B cell (primary cell): ENCODE measurements at regions not wholly inside any gene's neighbourhood (a gene's known extent, or its start where the extent isn't known, plus 50 kb on each side); places are given as distances from the start of the nearest gene placed in this dataset.

Experiments used
- ATAC-seq: fragments of 200-7000 bp; cut with Tn5 transposase; one replicate; pipeline ENCODE4 v1.10.0; 2021; ENCODE audit warnings: low read depth, mild to moderate bottlenecking, moderate number of reproducible peaks, moderate library complexity
- CTCF ChIA-PET: fragments of 350-600 bp; sonication (Branson Sonifier 250); formaldehyde crosslinking; loops from one replicate; lab custom pipeline; 2021; ENCODE audit warnings: antibody characterized with exemption, inconsistent platforms; lab: Charles Lee
- POLR2A ChIA-PET: fragments of 350-600 bp; sonication (Branson Sonifier 250); formaldehyde crosslinking; loops from one replicate; lab custom pipeline; 2021; ENCODE audit warnings: antibody characterized with exemption; lab: Charles Lee
- DNase-seq: peaks from one replicate; pipeline ENCODE4 v3.0.0; 2013
- H2AFZ ChIP-seq: 2 replicates; pipeline ENCODE4 v1.6.1; 2012; ENCODE audit warnings: mild to moderate bottlenecking, low read depth, low read length; ENCODE audit not compliant: insufficient read depth, poor library complexity, severe bottlenecking
- H3K27ac ChIP-seq, 2 donors: 1 replicate in 1 of 2; 2 replicates in 1 of 2; pipeline ENCODE4 v1.5.1; 2012 to 2013; ENCODE audit warnings: low read length in 2 of 2, mild to moderate bottlenecking in 2 of 2, moderate library complexity in 1 of 2
- H3K27me3 ChIP-seq, 4 experiments: fragments of 200-600 bp in 1 of 4; sonication (generic) in 1 of 4; replicated peaks in 1 of 4; 1 replicate in 2 of 4; 2 replicates in 2 of 4; pipeline versions ENCODE4 v1.6.1 to v1.7.0; 2013 to 2016; ENCODE audit warnings: low read length in 3 of 4, mild to moderate bottlenecking in 2 of 4, mixed read lengths in 1 of 4, moderate library complexity in 1 of 4; ENCODE audit not compliant: insufficient read depth in 4 of 4, control insufficient read depth in 3 of 4; ENCODE audit errors: control extremely low read depth in 1 of 4
- H3K36me3 ChIP-seq, 2 experiments: replicated peaks in 1 of 2; 1 replicate in 1 of 2; 2 replicates in 1 of 2; pipeline versions ENCODE4 v1.6.1 to v1.7.1; 2013; ENCODE audit warnings: low read length in 1 of 2; ENCODE audit not compliant: insufficient read depth in 2 of 2, control insufficient read depth in 1 of 2; ENCODE audit errors: control extremely low read depth in 1 of 2, extremely low read depth in 1 of 2
- H3K4me1 ChIP-seq, 2 donors: fragments of 200-600 bp in 1 of 2; sonication (generic) in 1 of 2; 1 replicate in 1 of 2; 2 replicates in 1 of 2; pipeline versions ENCODE4 v1.5.1 to v1.6.1; 2013 to 2017; ENCODE audit warnings: low read length in 2 of 2; ENCODE audit not compliant: control insufficient read depth in 2 of 2, insufficient read depth in 2 of 2
- H3K4me2 ChIP-seq: replicated peaks from 2 replicates; pipeline ENCODE3; 2012; ENCODE audit warnings: mild to moderate bottlenecking, low read depth, low read length; ENCODE audit not compliant: poor library complexity, severe bottlenecking
- H3K4me3 ChIP-seq, 5 experiments: fragments of 200-600 bp in 1 of 5; sonication (generic) in 1 of 5; 1 replicate in 3 of 5; 2 replicates in 2 of 5; pipeline versions ENCODE4 v1.5.1 to v1.7.0; 2011 to 2016; ENCODE audit warnings: low read length in 4 of 5, mild to moderate bottlenecking in 4 of 5, low read depth in 2 of 5, control low read depth in 1 of 5, moderate library complexity in 1 of 5; ENCODE audit not compliant: insufficient read depth in 1 of 5; ENCODE audit errors: control extremely low read depth in 1 of 5, extremely low read depth in 1 of 5
- H3K79me2 ChIP-seq: fragments of 200-600 bp; sonication (generic); one replicate; pipeline ENCODE4 v1.6.0; 2016; ENCODE audit warnings: low read length; ENCODE audit not compliant: control insufficient read depth, insufficient read depth
- H3K9ac ChIP-seq: fragments of 200-600 bp; sonication (generic); 2 replicates; pipeline ENCODE4 v1.6.1; 2017; ENCODE audit warnings: mild to moderate bottlenecking, low read length, moderate library complexity
- H3K9me3 ChIP-seq, 3 donors: one replicate each; pipeline versions ENCODE4 v1.6.1 to v1.7.1; 2013; ENCODE audit warnings: low read length in 2 of 3; ENCODE audit not compliant: control insufficient read depth in 2 of 3, insufficient read depth in 1 of 3; ENCODE audit errors: control extremely low read depth in 1 of 3
- H4K20me1 ChIP-seq: 2 replicates; pipeline ENCODE4 v1.6.0; 2012; ENCODE audit warnings: mild to moderate bottlenecking, low read length; ENCODE audit not compliant: insufficient read depth, control insufficient read depth, poor library complexity, severe bottlenecking
- H3K27ac Mint-ChIP-seq: one replicate; pipeline ENCODE4 v1.8.0; 2021; ENCODE audit warnings: mixed read lengths
- H3K27me3 Mint-ChIP-seq: one replicate; pipeline ENCODE4 v1.8.0; 2021; ENCODE audit warnings: mixed read lengths
- H3K4me1 Mint-ChIP-seq: one replicate; pipeline ENCODE4 v1.8.0; 2021; ENCODE audit warnings: mixed read lengths
- H3K4me3 Mint-ChIP-seq: one replicate; pipeline ENCODE4 v1.8.0; 2021; ENCODE audit warnings: mixed read lengths
- H3K9me3 Mint-ChIP-seq: one replicate; pipeline ENCODE4 v1.8.0; 2022; ENCODE audit warnings: mixed read lengths; ENCODE audit not compliant: insufficient read depth
- CTCF ChIP-seq: fragments of 200-600 bp; IDR thresholded peaks from one replicate; pipeline ENCODE4 v1.8.0; 2022; ENCODE audit warnings: antibody characterized with exemption, mild to moderate bottlenecking
- EZH2 ChIP-seq: IDR thresholded peaks from 2 replicates; pipeline ENCODE4 v1.6.1; 2012; ENCODE audit warnings: borderline replicate concordance, low read depth, mild to moderate bottlenecking, moderate library complexity, low read length; ENCODE audit not compliant: insufficient read depth, poor library complexity, severe bottlenecking
- WGBS: methylation state at CpG from one replicate; pipeline ENCODE4 v1.1.5; 2013; ENCODE audit warnings: missing lambda C conversion rate; ENCODE audit not compliant: insufficient coverage; 5-methylcytosine and 5-hydroxymethylcytosine counted together
- intact Hi-C: fragments of 100-400 bp; cut with micrococcal nuclease; formaldehyde crosslinking; loops from one replicate; pipeline ENCODE4 v1.10.0; 2022

- Histone ChIP-seq H3K4me2 (no peak overlapping the region), H3K9me3 (peaks cover 0 to 4% (median 0%) of the 10 kb centered on the region in 3 donors), H3K79me2 (no peaks in the 10 kb centered on the region), H4K20me1 (no peaks in the 10 kb centered on the region), H3K9ac (no peak overlapping the region), H2AFZ (no peak overlapping the region), H3K27ac (no peak overlapping the region), H3K4me3 (no peak overlapping the region), H3K36me3 (no peaks in the 10 kb centered on the region), H3K27me3 (no peaks in the 10 kb centered on the region), H3K4me1 (no peaks in the 10 kb centered on the region)
- ATAC-seq (no peak), DNase-seq (no peak)
- no peak overlapping the region for H3K27ac Mint-ChIP-seq
- H3K27me3 Mint-ChIP-seq, result no peaks in the 10 kb centered on the region
- no peaks in the 10 kb centered on the region for H3K4me1 Mint-ChIP-seq
- H3K4me3 Mint-ChIP-seq, result no peak overlapping the region
- TF ChIP-seq CTCF (no peak), EZH2 (no peak)
- H3K9me3 Mint-ChIP-seq, result no peaks in the 10 kb centered on the region
- intact Hi-C loops, result no loop called here
- WGBS, result no CpG with 5 or more reads among the region's 3 CpGs
- CTCF ChIA-PET, result no interaction called here
- POLR2A ChIA-PET, result no interaction called here
These were observed 1122.9 kb upstream of the B3GALT2 start for GRCh38 chr1:194309269-194309668.

GRCh38 chr1:194300776-194301175 lies 1114.4 kb upstream of the B3GALT2 start:
- Mint-ChIP-seq H3K27ac (no peak overlapping the region), H3K4me1 (no peaks in the 10 kb centered on the region), H3K4me3 (no peak overlapping the region), H3K9me3 (no peaks in the 10 kb centered on the region), H3K27me3 (peaks cover 20% of the 10 kb centered on the region)
- TF ChIP-seq CTCF, result no peak
- H3K9me3 ChIP-seq, result no peaks in the 10 kb centered on the region
- intact Hi-C loops, result no loop called here
- CTCF ChIA-PET, result no interaction called here
- no peaks in the 10 kb centered on the region for H3K36me3 ChIP-seq
- no peaks in the 10 kb centered on the region for H3K79me2 ChIP-seq
- H3K4me1 ChIP-seq, result no peaks in the 10 kb centered on the region
- no peak overlapping the region for H3K4me3 ChIP-seq
- no peak overlapping the region for H3K4me2 ChIP-seq
- ATAC-seq (no peak), DNase-seq (no peak)
- H3K27ac ChIP-seq, result no peak overlapping the region
- H2AFZ ChIP-seq, result no peak overlapping the region
- no peak overlapping the region for H3K9ac ChIP-seq
- POLR2A ChIA-PET, result no interaction called here
- no peaks in the 10 kb centered on the region for H4K20me1 ChIP-seq
- 40% methylated on average over 2 of the region's 4 CpGs for WGBS
- H3K27me3 ChIP-seq, result peaks cover 0 to 4% (median 3%) of the 10 kb centered on the region in 4 experiments
